Esophagus muscularis mucosa (tissue), 3 donors: ENCODE measurements at regions not wholly inside any gene's neighbourhood (a gene's known extent, or its start where the extent isn't known, plus 50 kb on each side); places are given as distances from the start of the nearest gene placed in this dataset.

ENCODE experiments used
- EP300 ChIP-seq: sonication (generic); formaldehyde crosslinking; IDR thresholded peaks from one replicate; pipeline ENCODE4 v1.6.1; 2017; ENCODE audit warnings: antibody characterized with exemption
- POLR2A ChIP-seq: fragments of 450-650 bp; IDR thresholded peaks from one replicate; pipeline ENCODE4 v1.6.1; 2017; ENCODE audit warnings: antibody characterized with exemption, moderate library complexity, mild to moderate bottlenecking, low read depth
- POLR2AphosphoS5 ChIP-seq, 2 donors: sonication (generic); formaldehyde crosslinking; IDR thresholded peaks; one replicate each; pipeline ENCODE4 v1.6.1; 2017; ENCODE audit warnings: antibody characterized with exemption in 2 of 2

GRCh38 chr6:16058201-16058928 lies 70.5 kb upstream of the MYLIP start:
- TF ChIP-seq POLR2A (no peak), EP300 (no peak), POLR2AphosphoS5 (IDR thresholded peaks at IDR 0.05) (no peak)
